AG09319 (cell line): ENCODE measurements at regions not wholly inside any gene's neighbourhood (a gene's known extent, or its start where the extent isn't known, plus 50 kb on each side); places are given as distances from the start of the nearest gene placed in this dataset.

Source experiments
- DNase-seq: peaks from one replicate; pipeline ENCODE4 v3.0.0-alpha.2; 2010; ENCODE audit warnings: low read depth; ENCODE audit errors: extremely low read depth
- TF ChIP-seq, protein P1 (sequence below): IDR thresholded peaks from 2 replicates; pipeline ENCODE4 v1.5.1; 2011; ENCODE audit warnings: low read depth, mild to moderate bottlenecking, inconsistent platforms, low read length, moderate library complexity

DNA sequence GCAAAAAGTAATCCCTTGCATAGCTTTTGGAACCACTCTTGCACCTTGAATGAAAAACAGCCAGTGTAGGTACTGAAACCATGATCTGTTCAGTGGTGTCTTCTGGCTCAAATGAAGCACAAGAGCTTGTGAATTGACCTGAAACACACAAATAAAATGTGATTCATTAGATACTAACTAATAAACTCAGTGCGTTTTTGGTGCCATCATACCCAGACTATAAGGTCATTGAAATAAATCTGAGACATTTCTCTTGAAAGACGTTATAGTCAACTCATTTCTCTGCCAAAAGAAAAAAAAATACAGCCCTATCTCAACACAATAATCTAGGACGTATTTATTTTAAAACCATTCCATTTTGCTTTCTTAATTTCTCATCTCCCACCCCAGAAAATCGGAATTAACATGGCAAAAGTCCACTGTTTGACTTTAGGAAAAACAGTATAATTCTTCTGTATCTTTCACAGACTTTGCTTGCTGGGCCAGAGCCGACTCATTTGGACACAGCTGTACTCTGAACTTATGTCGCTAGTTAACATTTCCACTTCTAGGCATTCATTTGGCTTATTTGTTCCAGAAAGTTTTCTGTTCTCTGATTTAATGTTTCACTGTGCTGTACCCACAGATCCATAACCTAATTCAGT is 284.9 kb upstream of the TBL1XR1 start:
- no peak for DNase-seq
- TF ChIP-seq, protein P1, sequence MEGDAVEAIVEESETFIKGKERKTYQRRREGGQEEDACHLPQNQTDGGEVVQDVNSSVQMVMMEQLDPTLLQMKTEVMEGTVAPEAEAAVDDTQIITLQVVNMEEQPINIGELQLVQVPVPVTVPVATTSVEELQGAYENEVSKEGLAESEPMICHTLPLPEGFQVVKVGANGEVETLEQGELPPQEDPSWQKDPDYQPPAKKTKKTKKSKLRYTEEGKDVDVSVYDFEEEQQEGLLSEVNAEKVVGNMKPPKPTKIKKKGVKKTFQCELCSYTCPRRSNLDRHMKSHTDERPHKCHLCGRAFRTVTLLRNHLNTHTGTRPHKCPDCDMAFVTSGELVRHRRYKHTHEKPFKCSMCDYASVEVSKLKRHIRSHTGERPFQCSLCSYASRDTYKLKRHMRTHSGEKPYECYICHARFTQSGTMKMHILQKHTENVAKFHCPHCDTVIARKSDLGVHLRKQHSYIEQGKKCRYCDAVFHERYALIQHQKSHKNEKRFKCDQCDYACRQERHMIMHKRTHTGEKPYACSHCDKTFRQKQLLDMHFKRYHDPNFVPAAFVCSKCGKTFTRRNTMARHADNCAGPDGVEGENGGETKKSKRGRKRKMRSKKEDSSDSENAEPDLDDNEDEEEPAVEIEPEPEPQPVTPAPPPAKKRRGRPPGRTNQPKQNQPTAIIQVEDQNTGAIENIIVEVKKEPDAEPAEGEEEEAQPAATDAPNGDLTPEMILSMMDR = no peak

DNA sequence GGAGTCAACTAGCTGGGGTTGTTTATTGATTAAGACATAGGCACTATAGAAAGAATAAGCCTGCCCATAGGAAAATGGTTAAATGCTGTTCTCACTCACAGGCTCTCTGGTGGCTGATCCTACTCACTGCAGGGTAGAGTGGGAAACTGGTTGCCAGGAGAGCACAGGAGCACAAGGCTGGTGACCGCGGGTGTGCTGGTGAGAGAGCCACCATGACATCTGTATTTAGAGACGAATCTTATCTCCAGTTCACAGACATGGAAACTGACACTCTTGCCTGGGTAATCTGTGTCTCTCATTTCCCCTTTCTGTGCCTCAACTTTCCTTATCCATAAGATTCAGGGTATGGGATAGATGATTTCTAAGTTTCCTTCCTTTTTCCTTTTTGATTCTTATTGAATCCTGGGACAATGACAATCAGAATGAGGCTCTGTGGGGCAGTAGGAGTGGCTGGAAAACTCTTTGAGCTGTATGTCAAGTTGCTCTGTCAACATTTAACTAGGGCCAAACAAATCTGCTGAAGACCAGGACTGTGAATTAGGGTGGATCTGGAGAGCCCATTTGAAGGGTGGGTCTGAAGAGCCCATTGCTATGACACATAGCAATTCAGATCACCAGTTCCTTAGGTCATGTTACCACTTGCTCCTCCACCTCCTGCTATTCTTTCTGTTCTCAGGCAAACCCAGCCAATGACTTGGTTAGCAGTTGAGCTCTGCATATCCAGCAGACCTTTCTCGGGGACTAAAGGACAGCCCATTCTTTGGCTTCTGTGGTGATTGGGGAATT is 286.1 kb upstream of the TBL1XR1 start:
- TF ChIP-seq, protein P1 = no peak
- no peak for DNase-seq

DNA sequence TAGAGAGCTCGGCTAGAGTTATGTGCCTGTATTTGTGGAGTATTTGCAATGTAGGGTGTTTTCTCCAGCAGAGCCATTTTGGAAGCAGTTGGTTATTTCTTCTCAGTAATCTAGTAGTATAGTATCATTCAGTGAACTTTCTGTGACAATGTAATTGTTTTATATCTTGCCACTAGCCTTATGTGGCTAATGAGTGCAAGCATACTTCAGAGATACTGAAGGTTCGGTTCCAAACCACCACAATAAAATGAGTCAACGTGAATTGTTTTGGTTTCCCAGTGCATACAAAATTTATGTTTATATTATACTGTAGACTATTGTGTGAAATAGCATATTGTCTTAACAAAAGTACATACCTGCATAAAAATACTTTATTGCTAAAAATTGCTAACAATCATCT is 286.9 kb upstream of the TBL1XR1 start:
- TF ChIP-seq, protein P1 = no peak
- DNase-seq = no peak

DNA sequence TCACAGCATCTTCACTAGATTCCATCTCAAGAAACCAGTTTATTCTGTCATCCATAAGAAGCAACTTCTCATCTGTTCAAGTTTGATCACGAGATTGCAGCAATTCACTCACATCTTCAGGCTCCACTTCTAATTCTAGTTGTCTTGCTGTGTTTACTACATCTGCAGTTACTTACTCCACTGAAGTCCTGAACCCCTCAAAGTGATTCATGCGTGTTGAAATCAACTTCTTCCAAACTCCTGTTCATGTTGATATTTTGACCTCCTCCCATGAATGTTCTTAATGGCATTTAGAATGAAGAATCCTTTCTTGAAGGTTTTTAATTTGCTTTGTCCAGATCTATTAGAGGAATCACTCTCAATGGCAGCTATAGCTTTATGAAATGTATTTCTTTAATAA is 287.6 kb upstream of the TBL1XR1 start:
- no peak for DNase-seq
- TF ChIP-seq, protein P1 = no peak

DNA sequence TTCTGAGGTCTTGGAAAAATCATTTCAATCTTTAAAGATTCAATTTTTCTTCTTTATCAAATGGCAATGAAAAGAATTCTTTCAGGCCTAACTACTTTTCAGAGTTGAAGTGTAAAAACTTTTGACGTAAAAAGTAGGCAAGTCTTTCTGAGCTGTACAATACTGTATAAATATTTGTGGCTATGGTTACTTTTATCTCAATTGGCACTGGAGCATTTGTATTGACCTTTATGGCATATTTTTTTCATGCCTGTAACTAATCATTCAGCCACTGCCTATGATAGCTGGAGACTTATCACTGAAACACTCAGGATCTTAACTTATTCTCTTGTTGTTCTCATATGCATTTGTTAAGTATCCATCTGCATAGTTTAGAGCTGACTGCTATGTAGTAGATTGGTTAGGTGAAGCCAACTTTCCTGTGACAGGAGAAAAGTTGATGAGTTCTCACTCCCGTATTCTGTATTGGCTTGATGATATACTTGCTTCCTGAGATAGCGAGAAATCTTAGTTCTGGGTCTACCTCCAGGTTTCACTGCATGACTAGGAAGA is 290.4 kb upstream of the TBL1XR1 start:
- TF ChIP-seq, protein P1 = no peak
- no peak for DNase-seq

DNA sequence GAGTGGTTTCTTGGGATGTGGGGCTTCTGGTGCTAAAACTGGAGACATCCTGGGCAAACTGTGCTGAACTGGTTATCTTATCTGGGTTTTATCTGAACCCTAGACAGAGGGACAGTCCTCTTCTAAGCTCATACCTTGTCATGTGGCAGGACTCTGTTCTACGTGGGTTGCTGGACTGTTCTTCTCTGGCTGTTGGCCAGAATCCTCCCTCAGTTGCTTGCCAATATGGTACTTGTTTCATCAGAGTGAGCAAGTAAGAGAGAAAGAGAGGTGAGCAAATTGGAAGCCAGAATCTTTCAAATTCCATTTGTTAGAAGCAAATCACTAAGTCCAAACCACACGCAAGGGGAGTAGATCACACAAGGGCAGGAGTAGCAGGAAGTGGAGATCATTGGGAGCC is 291.5 kb upstream of the TBL1XR1 start:
- TF ChIP-seq, protein P1 = no peak
- no peak for DNase-seq

DNA sequence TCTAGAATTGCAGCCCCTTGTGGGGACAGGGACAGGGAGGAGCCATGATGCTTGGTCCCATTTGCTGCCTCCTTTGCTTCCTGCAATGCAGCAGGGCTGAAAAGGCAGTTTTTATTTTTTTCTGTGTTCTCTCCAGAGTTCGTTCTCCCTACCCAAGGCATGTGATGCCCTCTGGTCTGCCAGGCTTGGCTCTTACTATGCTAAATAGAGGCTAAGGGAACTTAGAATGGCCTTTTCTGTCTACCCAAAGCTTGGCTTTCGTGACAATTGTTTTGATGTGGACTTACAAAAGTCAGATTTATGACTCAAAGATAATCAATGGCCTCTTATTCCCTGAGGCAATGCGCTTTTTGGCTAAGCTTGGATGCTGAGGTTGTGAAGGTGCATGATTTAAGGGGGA is 293.3 kb upstream of the TBL1XR1 start:
- no peak for DNase-seq
- TF ChIP-seq, protein P1 = no peak
